OCI-LY7 (cell line): ENCODE measurements at regions not wholly inside any gene's neighbourhood (a gene's known extent, or its start where the extent isn't known, plus 50 kb on each side); places are given as distances from the start of the nearest gene placed in this dataset.

Source experiments
- CTCF ChIP-seq: fragments of 200-600 bp; sonication (generic); conservative IDR thresholded peaks from 2 replicates; pipeline ENCODE4 v1.5.1; 2014; ENCODE audit warnings: mild to moderate bottlenecking, antibody characterized with exemption, low read length, moderate library complexity, mixed read lengths
- EZH2phosphoT487 ChIP-seq: fragments of 200-600 bp; sonication (generic); IDR thresholded peaks from 2 replicates; pipeline ENCODE4 v1.6.1; 2018; ENCODE audit warnings: low read depth, borderline replicate concordance, mild to moderate bottlenecking, mixed run types, antibody characterized with exemption, low read length, moderate library complexity, mixed read lengths

GRCh38 chr2:19671311-19671710 is 230.5 kb downstream of the TTC32 start:
- TF ChIP-seq CTCF (no peak), EZH2phosphoT487 (no peak)
